ENCODE measurements at regions not wholly inside any gene's neighbourhood (a gene's known extent, or its start where the extent isn't known, plus 50 kb on each side); places are given as distances from the start of the nearest gene placed in this dataset.

- no peak overlapping the region for H2AK9ac ChIP-seq (replicated peaks; ENCODE audit: low read depth, low read length, poor library complexity)
- H3K79me1 ChIP-seq (ENCODE audit: low read depth in 1 of 2, low read length in 2 of 2) = no peaks in the 10 kb centered on the region
- H4K20me1 ChIP-seq (ENCODE audit: insufficient read depth, low read length) = no peaks in the 10 kb centered on the region
- no peak overlapping the region for H2BK15ac ChIP-seq (ENCODE audit: low read depth, low read length)
- no peak overlapping the region for H3K27ac ChIP-seq (ENCODE audit: insufficient read depth, low read length)
- no peaks in the 10 kb centered on the region for H3K36me3 ChIP-seq (ENCODE audit: control insufficient read depth, insufficient read depth, low read length)
- DNase-seq = no peak
- TF ChIP-seq RAD21 (IDR thresholded peaks at IDR 0.05; ENCODE audit: low read length) (no peak), CTCF (conservative IDR thresholded peaks at IDR 0.05; ENCODE audit: low read depth, low read length) (no peak), MAZ (IDR thresholded peaks at IDR 0.05; ENCODE audit: borderline replicate concordance, low read depth, low read length) (no peak), CHD1 (IDR thresholded peaks at IDR 0.05; ENCODE audit: low read depth, low read length) (no peak)
- intact Hi-C loops (cut with micrococcal nuclease) (no loop called here), dilution Hi-C loops (cut with HindIII; ENCODE audit: low sequenced_read_pairs, unreplicated experiment) (no loop called here), in situ Hi-C loops (cut with MboI; ENCODE audit: low sequenced_read_pairs) (no loop called here)
- H3K4me2 ChIP-seq (ENCODE audit: low read depth, low read length) = no peak overlapping the region
- BruUV-seq (replicated peaks) = no TSS peak
- no CpG with 5 or more reads among the region's 5 CpGs for WGBS, 2 experiments (ENCODE audit: extremely low coverage in 2 of 2, insufficient read length in 1 of 2)
- CTCF ChIA-PET = no interaction called here
- H3K4me3 ChIP-seq (ENCODE audit: insufficient read depth, low read depth, low read length) = no peak overlapping the region
- H4K91ac ChIP-seq (ENCODE audit: insufficient read depth, low read depth, low read length) = no peak overlapping the region
- H3K9me1 ChIP-seq (ENCODE audit: insufficient read depth, low read length) = no peaks in the 10 kb centered on the region
- no peak for ATAC-seq (ENCODE audit: low read depth)
- no peak overlapping the region for H3K14ac ChIP-seq (replicated peaks; ENCODE audit: low read depth, low read length)
- no peak overlapping the region for H2AK5ac ChIP-seq (ENCODE audit: low read depth, low read length)
- no peak overlapping the region for H3K9ac ChIP-seq (ENCODE audit: low read depth, low read length)
- no peak overlapping the region for H3K4ac ChIP-seq (ENCODE audit: low read depth, low read length)
- H2BK5ac ChIP-seq (ENCODE audit: low read depth, low read length, poor library complexity, severe bottlenecking) = no peak overlapping the region
- H2BK20ac ChIP-seq (ENCODE audit: low read depth, low read length) = no peak overlapping the region
- no peak overlapping the region for H3K18ac ChIP-seq (ENCODE audit: low read depth, low read length)
- H3K4me1 ChIP-seq (ENCODE audit: control insufficient read depth, insufficient read depth, low read length) = no peaks in the 10 kb centered on the region
- H2AFZ ChIP-seq (replicated peaks; ENCODE audit: low read length, poor library complexity) = no peak overlapping the region
- H3K56ac ChIP-seq (ENCODE audit: extremely low read depth, insufficient read depth, low read length) = no peak overlapping the region
- H4K8ac ChIP-seq (ENCODE audit: low read depth in 2 of 2, low read length in 2 of 2) = no peak overlapping the region
- no peaks in the 10 kb centered on the region for H3K9me3 ChIP-seq (ENCODE audit: control insufficient read depth, insufficient read depth, low read length)
- H2BK120ac ChIP-seq (ENCODE audit: low read depth, low read length) = no peak overlapping the region
- H4K5ac ChIP-seq (ENCODE audit: low read depth, low read length) = no peak overlapping the region
- no peak overlapping the region for H3K23ac ChIP-seq (ENCODE audit: low read depth, low read length)
- H3K27me3 ChIP-seq (ENCODE audit: control insufficient read depth, insufficient read depth, low read length) = no peaks in the 10 kb centered on the region
- POLR2A ChIA-PET (ENCODE audit: unreplicated experiment) = no interaction called here
Observed at GRCh38 chr3:86234506-86235254, 756.3 kb downstream of the VGLL3 start.
